Spleen (tissue), 11 donors: ENCODE measurements at regions not wholly inside any gene's neighbourhood (a gene's known extent, or its start where the extent isn't known, plus 50 kb on each side); places are given as distances from the start of the nearest gene placed in this dataset.
A peak's percentile ranks its signal among the peaks of the same experiment; 100 is the strongest.

ENCODE experiments used
- DNase-seq: peaks from one replicate; pipeline ENCODE4 v3.0.0-alpha.2; 2020
- H3K27ac ChIP-seq, 8 donors: fragments of 200-600 bp; sonication (generic) in 7 of 8; 1 replicate in 4 of 8; 2 replicates in 4 of 8; pipeline versions ENCODE4 v1.5.0 to v1.8.0; 2016 to 2021; ENCODE audit warnings: inconsistent platforms in 4 of 8, mild to moderate bottlenecking in 4 of 8, moderate library complexity in 1 of 8
- H3K27me3 ChIP-seq, 7 donors: fragments of 200-600 bp; sonication (generic) in 6 of 7; replicated peaks in 1 of 7; 1 replicate in 4 of 7; 2 replicates in 3 of 7; pipeline versions ENCODE4 v1.5.0 to v1.8.0; 2016 to 2021; ENCODE audit warnings: inconsistent platforms in 3 of 7, mild to moderate bottlenecking in 1 of 7
- H3K36me3 ChIP-seq, 6 donors: fragments of 200-600 bp; sonication (generic) in 5 of 6; 1 replicate in 4 of 6; 2 replicates in 2 of 6; pipeline versions ENCODE4 v1.5.0 to v1.8.0; 2016 to 2021; ENCODE audit warnings: inconsistent platforms in 2 of 6
- H3K4me1 ChIP-seq, 6 donors: fragments of 200-600 bp; sonication (generic) in 5 of 6; 1 replicate in 3 of 6; 2 replicates in 3 of 6; pipeline versions ENCODE4 v1.5.0 to v1.8.0; 2016 to 2021; ENCODE audit warnings: inconsistent platforms in 3 of 6
- H3K4me3 ChIP-seq, 8 donors: fragments of 200-600 bp; sonication (generic) in 7 of 8; 1 replicate in 4 of 8; 2 replicates in 4 of 8; pipeline versions ENCODE4 v1.5.0 to v1.8.0; 2016 to 2021; ENCODE audit warnings: inconsistent platforms in 4 of 8, mild to moderate bottlenecking in 4 of 8, moderate library complexity in 2 of 8
- H3K9me3 ChIP-seq, 8 donors: fragments of 200-600 bp; sonication (generic) in 7 of 8; 1 replicate in 4 of 8; 2 replicates in 4 of 8; pipeline versions ENCODE4 v1.5.0 to v1.8.0; 2016 to 2021; ENCODE audit warnings: inconsistent platforms in 4 of 8
- POLR2A ChIP-seq, 3 donors: fragments of 450-650 bp; IDR thresholded peaks; one replicate each; pipeline ENCODE4 v1.5.1; 2017; ENCODE audit warnings: antibody characterized with exemption in 3 of 3, mild to moderate bottlenecking in 1 of 3
- POLR2AphosphoS5 ChIP-seq, 3 donors: sonication (generic); formaldehyde crosslinking; IDR thresholded peaks; one replicate each; pipeline ENCODE4 v1.5.1; 2017; ENCODE audit warnings: antibody characterized with exemption in 3 of 3
- WGBS, 5 donors: extraction: QIAGEN DNeasy Blood & Tissue Kit in 3 of 5; methylation state at CpG; one replicate each; pipeline versions ENCODE4 v1.1.5 to v1.1.7; 2013 to 2018; 5-methylcytosine and 5-hydroxymethylcytosine counted together
- intact Hi-C: fragments of 100-400 bp; cut with DNase I; formaldehyde crosslinking; loops from one replicate; pipeline ENCODE4 v1.15.0; 2023; ENCODE audit warnings: low total_unique reads
- TF ChIP-seq, protein P1 (sequence below), 11 experiments: fragments of 200-600 bp in 7 of 11; fragments of 450-650 bp in 4 of 11; sonication (generic) in 4 of 11; IDR thresholded peaks in 8 of 11; conservative IDR thresholded peaks in 3 of 11; 1 replicate in 7 of 11; 2 replicates in 4 of 11; pipeline versions ENCODE4 v1.4.0 to v1.8.0; 2016 to 2021; ENCODE audit warnings: antibody characterized with exemption in 11 of 11, inconsistent platforms in 4 of 11, mild to moderate bottlenecking in 1 of 11
- donor health status: healthy with polysubstance abuse.
- donor health status: DM: no; HTN: no; CAD: no; lungs with moderate emphysema.
- donor health status: DM: no; HTN: no; CAD: no.
- donor health status: Bipolar disorder and iron deficiency.
- donor health status: healthy.
- donor health status: DM: no; HTN: no; CAD: no.
- donor health status: DM: yes; HTN: yes; CAD: no.

DNA sequence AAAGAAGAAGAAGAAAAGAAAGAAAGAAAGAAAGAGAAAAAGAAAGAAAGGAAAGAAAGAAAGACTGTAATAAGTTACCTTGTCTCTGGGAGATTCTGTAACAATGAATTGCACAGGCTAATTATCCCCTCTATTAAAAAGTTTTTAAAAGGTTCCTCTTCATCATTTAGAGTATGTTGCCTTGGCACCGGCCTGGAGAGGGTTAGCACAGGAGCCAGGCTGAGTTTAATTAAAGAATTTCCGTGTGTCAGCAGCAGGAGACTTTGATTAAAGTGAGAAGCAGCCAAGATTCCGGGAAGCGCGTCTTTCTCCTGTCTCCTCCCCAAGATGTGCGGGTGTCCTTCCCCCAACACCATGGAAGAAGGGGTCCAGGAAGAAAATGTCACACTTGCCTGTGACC, 92.8 kb upstream of the ETV6 start:
- DNase-seq, result no peak
- H3K36me3 ChIP-seq, result no peaks in the 10 kb centered on the region
- H3K4me3 ChIP-seq, result peak overlapping the region in 1 of 8 donors; percentile 10
- H3K27me3 ChIP-seq, result no peaks in the 10 kb centered on the region
- H3K4me1 ChIP-seq, result peaks cover 0 to 10% (median 7%) of the 10 kb centered on the region in 6 donors
- WGBS, 5 donors, result 72 to 87% (median 82%) methylated on average over 6 of the region's 6 CpGs
- intact Hi-C loops, result no loop called here
- H3K27ac ChIP-seq, result no peak overlapping the region
- no peaks in the 10 kb centered on the region for H3K9me3 ChIP-seq
- TF ChIP-seq POLR2A (IDR thresholded peaks at IDR 0.05) (no peak), POLR2AphosphoS5 (IDR thresholded peaks at IDR 0.05) (no peak)
- TF ChIP-seq, protein P1, sequence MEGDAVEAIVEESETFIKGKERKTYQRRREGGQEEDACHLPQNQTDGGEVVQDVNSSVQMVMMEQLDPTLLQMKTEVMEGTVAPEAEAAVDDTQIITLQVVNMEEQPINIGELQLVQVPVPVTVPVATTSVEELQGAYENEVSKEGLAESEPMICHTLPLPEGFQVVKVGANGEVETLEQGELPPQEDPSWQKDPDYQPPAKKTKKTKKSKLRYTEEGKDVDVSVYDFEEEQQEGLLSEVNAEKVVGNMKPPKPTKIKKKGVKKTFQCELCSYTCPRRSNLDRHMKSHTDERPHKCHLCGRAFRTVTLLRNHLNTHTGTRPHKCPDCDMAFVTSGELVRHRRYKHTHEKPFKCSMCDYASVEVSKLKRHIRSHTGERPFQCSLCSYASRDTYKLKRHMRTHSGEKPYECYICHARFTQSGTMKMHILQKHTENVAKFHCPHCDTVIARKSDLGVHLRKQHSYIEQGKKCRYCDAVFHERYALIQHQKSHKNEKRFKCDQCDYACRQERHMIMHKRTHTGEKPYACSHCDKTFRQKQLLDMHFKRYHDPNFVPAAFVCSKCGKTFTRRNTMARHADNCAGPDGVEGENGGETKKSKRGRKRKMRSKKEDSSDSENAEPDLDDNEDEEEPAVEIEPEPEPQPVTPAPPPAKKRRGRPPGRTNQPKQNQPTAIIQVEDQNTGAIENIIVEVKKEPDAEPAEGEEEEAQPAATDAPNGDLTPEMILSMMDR (IDR thresholded peaks at IDR 0.05 in 8 of 11, conservative IDR thresholded peaks at IDR 0.05 in 3 of 11), result no peak

DNA sequence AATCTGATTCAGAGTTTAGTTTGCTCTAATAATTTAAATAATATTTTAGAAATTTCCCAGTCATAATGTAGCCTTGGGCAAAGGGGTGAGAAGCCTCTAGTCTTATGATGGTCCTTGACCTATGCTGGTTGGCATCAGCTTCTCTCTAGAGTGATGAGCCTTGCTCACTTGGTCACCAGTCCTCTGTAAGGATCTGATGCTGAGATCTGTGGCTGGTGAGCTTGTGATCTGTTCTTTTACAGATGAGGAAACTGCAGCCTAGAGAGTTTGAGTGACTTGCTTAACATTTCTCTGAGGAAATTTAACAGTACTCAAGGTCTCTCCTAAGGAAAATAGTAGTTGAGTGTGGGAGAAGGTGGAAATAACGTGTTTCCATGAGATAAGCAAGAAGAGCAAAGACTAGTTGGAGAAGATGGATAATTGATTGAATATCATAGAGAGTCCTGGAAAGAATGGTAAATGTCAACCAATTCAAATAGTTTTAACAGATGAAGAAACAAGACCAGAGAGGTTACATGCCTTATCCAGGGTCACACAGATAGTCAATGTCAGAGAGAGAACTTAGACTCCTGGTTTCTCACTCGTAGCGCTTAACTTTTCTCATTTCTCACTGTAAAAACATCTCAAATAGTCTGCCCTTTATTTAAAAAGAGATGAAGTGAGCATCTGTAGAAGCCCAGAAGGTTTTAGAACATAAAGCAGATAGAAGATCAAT, 89.7 kb upstream of the ETV6 start:
- no peaks in the 10 kb centered on the region for H3K36me3 ChIP-seq
- no peak overlapping the region for H3K4me3 ChIP-seq
- no peaks in the 10 kb centered on the region for H3K9me3 ChIP-seq
- WGBS, 5 donors, result 87 to 95% (median 92%) methylated on average over 3 of the region's 3 CpGs
- no peaks in the 10 kb centered on the region for H3K27me3 ChIP-seq
- H3K27ac ChIP-seq, result no peak overlapping the region
- intact Hi-C loops, result no loop called here
- DNase-seq, result no peak
- H3K4me1 ChIP-seq, result no peaks in the 10 kb centered on the region
- TF ChIP-seq POLR2AphosphoS5 (IDR thresholded peaks at IDR 0.05) (no peak), POLR2A (IDR thresholded peaks at IDR 0.05) (no peak)
- TF ChIP-seq, protein P1 (IDR thresholded peaks at IDR 0.05 in 8 of 11, conservative IDR thresholded peaks at IDR 0.05 in 3 of 11), result no peak

DNA sequence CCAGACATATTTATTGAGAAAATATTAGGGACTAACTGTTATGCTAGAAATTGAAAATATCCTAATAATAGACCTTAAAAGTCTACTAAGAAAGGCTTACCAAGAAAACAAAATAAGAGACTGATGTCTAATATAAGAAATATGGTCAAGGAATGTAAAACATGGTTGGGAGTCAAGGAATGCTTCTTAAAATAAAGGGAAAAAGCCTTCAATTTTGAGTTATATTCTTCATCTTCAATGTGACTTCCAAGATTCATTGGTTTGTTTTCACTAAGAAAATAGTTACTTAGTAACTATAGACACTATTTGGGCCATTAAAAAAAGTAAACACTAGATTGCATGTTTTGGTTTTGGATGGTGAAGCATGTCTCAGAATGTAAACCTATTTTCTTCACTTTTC, 88.1 kb upstream of the ETV6 start:
- intact Hi-C loops, result no loop called here
- H3K27ac ChIP-seq, result no peak overlapping the region

More for the DNA sequence above, 88.1 kb upstream of the ETV6 start:
- TF ChIP-seq POLR2AphosphoS5 (IDR thresholded peaks at IDR 0.05), result no peak
- no peak for TF ChIP-seq POLR2A (IDR thresholded peaks at IDR 0.05)
- TF ChIP-seq, protein P1 (IDR thresholded peaks at IDR 0.05 in 8 of 11, conservative IDR thresholded peaks at IDR 0.05 in 3 of 11), result no peak
- no peak for DNase-seq
- Histone ChIP-seq H3K36me3 (no peaks in the 10 kb centered on the region), H3K4me3 (no peak overlapping the region), H3K4me1 (no peaks in the 10 kb centered on the region), H3K9me3 (no peaks in the 10 kb centered on the region), H3K27me3 (no peaks in the 10 kb centered on the region)
